SK-N-SH (cell line): ENCODE measurements at regions not wholly inside any gene's neighbourhood (a gene's known extent, or its start where the extent isn't known, plus 50 kb on each side); places are given as distances from the start of the nearest gene placed in this dataset.

Experiments
- GABPA ChIP-seq: IDR thresholded peaks from 2 replicates; pipeline ENCODE4 v1.4.0; 2012; ENCODE audit warnings: low read depth, mild to moderate bottlenecking
- JUND ChIP-seq: IDR thresholded peaks from 2 replicates; pipeline ENCODE4 v1.4.0; 2012
- MXI1 ChIP-seq: IDR thresholded peaks from 2 replicates; pipeline ENCODE4 v1.6.1; 2012; ENCODE audit warnings: mild to moderate bottlenecking, low read depth, low read length, improper control_type of control experiment
- RFX5 ChIP-seq: IDR thresholded peaks from 2 replicates; pipeline ENCODE4 v1.6.1; 2012; ENCODE audit warnings: mild to moderate bottlenecking, improper control_type of control experiment, low read length
- USF1 ChIP-seq: IDR thresholded peaks from 2 replicates; pipeline ENCODE4 v1.4.0; 2012; ENCODE audit warnings: low read depth, borderline replicate concordance
- TF ChIP-seq, protein P1 (sequence below): fragments of 200-600 bp; sonication (generic); IDR thresholded peaks from 2 replicates; pipeline ENCODE4 v1.6.1; 2017; ENCODE audit warnings: antibody characterized with exemption, mild to moderate bottlenecking, moderate library complexity
- TF ChIP-seq, protein P2 (sequence below): IDR thresholded peaks from 2 replicates; pipeline ENCODE4 v1.6.1; 2012; ENCODE audit warnings: mild to moderate bottlenecking, low read depth, low read length, moderate library complexity

DNA sequence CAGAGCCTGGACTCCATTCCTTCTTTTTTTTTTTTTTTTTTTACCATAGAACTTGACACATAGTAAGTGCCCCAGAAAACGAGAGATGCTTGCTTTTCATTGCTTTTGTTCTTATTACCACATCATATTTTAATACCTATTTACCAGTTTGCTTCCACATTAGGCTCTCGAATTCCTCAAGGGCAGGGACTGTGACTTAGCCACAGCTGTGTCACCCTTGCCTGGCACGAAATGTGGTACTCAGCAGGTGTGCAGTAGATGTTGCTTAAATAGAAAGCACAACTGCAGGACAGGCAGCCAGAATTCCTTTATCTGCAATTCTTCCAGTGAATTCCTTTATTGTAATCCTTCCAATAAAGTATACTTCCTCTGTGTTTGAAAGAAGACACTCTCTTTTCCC is 393.0 kb downstream of the HAPSTR1 start:
- TF ChIP-seq RFX5 (no peak), MXI1 (no peak), USF1 (no peak), GABPA (no peak), JUND (no peak)
- TF ChIP-seq, protein P1, sequence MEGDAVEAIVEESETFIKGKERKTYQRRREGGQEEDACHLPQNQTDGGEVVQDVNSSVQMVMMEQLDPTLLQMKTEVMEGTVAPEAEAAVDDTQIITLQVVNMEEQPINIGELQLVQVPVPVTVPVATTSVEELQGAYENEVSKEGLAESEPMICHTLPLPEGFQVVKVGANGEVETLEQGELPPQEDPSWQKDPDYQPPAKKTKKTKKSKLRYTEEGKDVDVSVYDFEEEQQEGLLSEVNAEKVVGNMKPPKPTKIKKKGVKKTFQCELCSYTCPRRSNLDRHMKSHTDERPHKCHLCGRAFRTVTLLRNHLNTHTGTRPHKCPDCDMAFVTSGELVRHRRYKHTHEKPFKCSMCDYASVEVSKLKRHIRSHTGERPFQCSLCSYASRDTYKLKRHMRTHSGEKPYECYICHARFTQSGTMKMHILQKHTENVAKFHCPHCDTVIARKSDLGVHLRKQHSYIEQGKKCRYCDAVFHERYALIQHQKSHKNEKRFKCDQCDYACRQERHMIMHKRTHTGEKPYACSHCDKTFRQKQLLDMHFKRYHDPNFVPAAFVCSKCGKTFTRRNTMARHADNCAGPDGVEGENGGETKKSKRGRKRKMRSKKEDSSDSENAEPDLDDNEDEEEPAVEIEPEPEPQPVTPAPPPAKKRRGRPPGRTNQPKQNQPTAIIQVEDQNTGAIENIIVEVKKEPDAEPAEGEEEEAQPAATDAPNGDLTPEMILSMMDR = no peak
- TF ChIP-seq, protein P2, sequence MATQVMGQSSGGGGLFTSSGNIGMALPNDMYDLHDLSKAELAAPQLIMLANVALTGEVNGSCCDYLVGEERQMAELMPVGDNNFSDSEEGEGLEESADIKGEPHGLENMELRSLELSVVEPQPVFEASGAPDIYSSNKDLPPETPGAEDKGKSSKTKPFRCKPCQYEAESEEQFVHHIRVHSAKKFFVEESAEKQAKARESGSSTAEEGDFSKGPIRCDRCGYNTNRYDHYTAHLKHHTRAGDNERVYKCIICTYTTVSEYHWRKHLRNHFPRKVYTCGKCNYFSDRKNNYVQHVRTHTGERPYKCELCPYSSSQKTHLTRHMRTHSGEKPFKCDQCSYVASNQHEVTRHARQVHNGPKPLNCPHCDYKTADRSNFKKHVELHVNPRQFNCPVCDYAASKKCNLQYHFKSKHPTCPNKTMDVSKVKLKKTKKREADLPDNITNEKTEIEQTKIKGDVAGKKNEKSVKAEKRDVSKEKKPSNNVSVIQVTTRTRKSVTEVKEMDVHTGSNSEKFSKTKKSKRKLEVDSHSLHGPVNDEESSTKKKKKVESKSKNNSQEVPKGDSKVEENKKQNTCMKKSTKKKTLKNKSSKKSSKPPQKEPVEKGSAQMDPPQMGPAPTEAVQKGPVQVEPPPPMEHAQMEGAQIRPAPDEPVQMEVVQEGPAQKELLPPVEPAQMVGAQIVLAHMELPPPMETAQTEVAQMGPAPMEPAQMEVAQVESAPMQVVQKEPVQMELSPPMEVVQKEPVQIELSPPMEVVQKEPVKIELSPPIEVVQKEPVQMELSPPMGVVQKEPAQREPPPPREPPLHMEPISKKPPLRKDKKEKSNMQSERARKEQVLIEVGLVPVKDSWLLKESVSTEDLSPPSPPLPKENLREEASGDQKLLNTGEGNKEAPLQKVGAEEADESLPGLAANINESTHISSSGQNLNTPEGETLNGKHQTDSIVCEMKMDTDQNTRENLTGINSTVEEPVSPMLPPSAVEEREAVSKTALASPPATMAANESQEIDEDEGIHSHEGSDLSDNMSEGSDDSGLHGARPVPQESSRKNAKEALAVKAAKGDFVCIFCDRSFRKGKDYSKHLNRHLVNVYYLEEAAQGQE = no peak
